Ectodermal cell (in vitro differentiated cells): ENCODE measurements at regions not wholly inside any gene's neighbourhood (a gene's known extent, or its start where the extent isn't known, plus 50 kb on each side); places are given as distances from the start of the nearest gene placed in this dataset.

ENCODE experiments used
- H3K27ac ChIP-seq: 2 replicates; pipeline ENCODE4 v1.7.0; 2013; ENCODE audit warnings: mild to moderate bottlenecking, low read depth, low read length; ENCODE audit not compliant: insufficient read depth, poor library complexity, severe bottlenecking
- H3K27me3 ChIP-seq: 2 replicates; pipeline ENCODE4 v1.7.0; 2013; ENCODE audit warnings: mild to moderate bottlenecking, low read length; ENCODE audit not compliant: insufficient read depth, control insufficient read depth, poor library complexity, severe bottlenecking
- H3K36me3 ChIP-seq: one replicate; pipeline ENCODE4 v1.7.0; 2013; ENCODE audit warnings: low read length; ENCODE audit not compliant: control insufficient read depth, insufficient read depth
- H3K4me1 ChIP-seq: one replicate; pipeline ENCODE4 v1.7.0; 2013; ENCODE audit warnings: low read length; ENCODE audit not compliant: control insufficient read depth, insufficient read depth
- H3K4me3 ChIP-seq: 2 replicates; pipeline ENCODE4 v1.7.0; 2013; ENCODE audit warnings: low read depth, low read length, control low read depth; ENCODE audit not compliant: insufficient read depth
- H3K9me3 ChIP-seq: 2 replicates; pipeline ENCODE4 v1.7.0; 2013; ENCODE audit warnings: mild to moderate bottlenecking, low read length, moderate library complexity; ENCODE audit not compliant: control insufficient read depth
- WGBS, 2 experiments: methylation state at CpG; one replicate each; pipeline ENCODE4 v1.1.7; 2013; ENCODE audit warnings: missing lambda C conversion rate in 2 of 2; 5-methylcytosine and 5-hydroxymethylcytosine counted together

GRCh38 chr20:7250337-7250736, 482.9 kb downstream of the BMP2 start:
- H3K27me3 ChIP-seq: no peaks in the 10 kb centered on the region
- no peak overlapping the region for H3K4me3 ChIP-seq
- H3K27ac ChIP-seq: no peak overlapping the region
- H3K36me3 ChIP-seq: no peaks in the 10 kb centered on the region
- no peaks in the 10 kb centered on the region for H3K4me1 ChIP-seq
- H3K9me3 ChIP-seq: no peaks in the 10 kb centered on the region
- WGBS, 2 experiments: 89 to 97% methylated on average over 2 of the region's 2 CpGs

- Histone ChIP-seq H3K36me3 (no peaks in the 10 kb centered on the region), H3K9me3 (no peaks in the 10 kb centered on the region), H3K27ac (no peak overlapping the region), H3K27me3 (no peaks in the 10 kb centered on the region), H3K4me1 (no peaks in the 10 kb centered on the region), H3K4me3 (no peak overlapping the region)
- 67 to 96% methylated on average over 1 to 2 of the region's 2 CpGs for whole genome bisulfite sequencing, 2 experiments
Observed at GRCh38 chr20:7257099-7257498, 489.6 kb downstream of the BMP2 start.

DNA sequence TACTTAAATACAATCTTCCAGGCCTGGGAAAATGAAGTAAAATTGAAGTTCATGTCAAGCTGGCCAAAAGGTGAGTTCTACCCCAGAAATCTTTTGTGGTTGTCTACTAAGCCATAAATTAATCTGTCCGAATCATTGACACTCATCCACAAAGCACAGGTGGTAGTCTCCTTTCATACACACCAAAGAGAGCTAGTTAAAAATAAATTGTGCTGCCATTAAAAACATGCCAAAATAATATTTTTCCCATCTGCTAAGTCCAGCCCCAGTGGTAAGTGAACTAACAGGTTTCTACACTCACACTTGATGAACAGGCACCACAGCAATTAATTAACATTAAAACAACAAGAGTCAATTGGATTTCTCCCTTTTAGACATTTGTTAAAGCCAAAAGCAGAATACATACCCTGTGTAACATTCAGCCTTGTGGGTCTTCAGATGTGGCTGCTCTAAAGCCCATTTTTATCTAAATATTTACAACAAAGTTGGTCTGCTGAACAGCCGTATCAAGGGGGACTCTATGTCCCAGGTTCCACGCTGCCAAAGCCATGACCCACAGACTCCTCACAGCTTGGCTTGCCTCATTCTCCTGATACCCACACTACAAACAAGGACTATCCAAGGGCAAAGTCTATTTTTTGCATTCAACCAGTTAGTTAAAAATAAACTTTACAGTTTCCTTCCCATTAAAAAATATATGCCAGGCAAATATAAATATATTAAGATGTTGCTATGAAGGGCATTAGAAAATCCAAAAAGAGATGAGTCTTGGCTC, 490.4 kb downstream of the BMP2 start:
- Histone ChIP-seq H3K27me3 (no peaks in the 10 kb centered on the region), H3K9me3 (no peaks in the 10 kb centered on the region), H3K36me3 (no peaks in the 10 kb centered on the region), H3K4me1 (no peaks in the 10 kb centered on the region), H3K27ac (no peak overlapping the region), H3K4me3 (no peak overlapping the region)
- 93 to 95% methylated on average over 3 of the region's 3 CpGs for WGBS, 2 experiments

DNA sequence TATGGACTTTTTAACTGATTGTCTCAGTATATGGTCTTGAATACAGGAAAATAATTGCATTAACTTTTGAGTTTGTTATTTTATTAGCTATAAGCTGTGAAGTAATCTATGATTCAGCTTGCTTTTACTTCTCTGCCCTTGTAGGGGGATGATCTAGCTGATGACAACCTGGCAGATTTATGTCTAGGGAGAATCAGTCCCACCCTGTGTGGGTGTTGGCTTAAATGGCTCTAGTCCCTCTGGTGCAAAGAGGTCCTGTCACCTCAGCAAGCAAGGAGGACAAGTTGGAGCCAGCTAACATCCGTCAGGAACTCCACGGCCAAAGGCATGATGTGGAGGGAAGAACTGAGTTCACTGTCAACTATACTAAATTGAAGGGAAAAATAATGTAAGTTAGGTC, 495.3 kb downstream of the BMP2 start:
- Histone ChIP-seq H3K4me3 (no peak overlapping the region), H3K4me1 (no peaks in the 10 kb centered on the region), H3K9me3 (no peaks in the 10 kb centered on the region), H3K36me3 (no peaks in the 10 kb centered on the region), H3K27ac (no peak overlapping the region), H3K27me3 (no peaks in the 10 kb centered on the region)
- WGBS, 2 experiments: 98 to 100% methylated on average over 2 of the region's 2 CpGs

DNA sequence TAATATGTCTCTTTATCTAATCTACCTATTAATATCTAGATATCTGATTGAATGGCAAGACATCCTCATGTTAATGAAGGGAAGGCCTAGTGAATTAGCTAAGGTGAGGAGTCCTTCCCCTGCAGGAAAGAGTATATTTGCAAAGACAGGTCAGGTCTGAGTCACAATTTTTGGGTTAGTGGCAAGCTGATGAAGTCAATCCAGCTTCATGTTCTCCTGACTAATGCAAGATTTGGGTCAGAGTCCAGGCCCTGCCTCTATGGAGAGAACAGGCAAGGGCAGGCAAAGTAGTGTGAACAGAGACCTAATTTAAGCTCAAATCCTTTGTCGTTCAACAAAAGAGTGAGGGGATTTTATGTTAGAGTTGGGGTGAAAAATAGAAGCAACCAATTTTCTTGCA, 496.7 kb downstream of the BMP2 start:
- Histone ChIP-seq H3K27me3 (no peaks in the 10 kb centered on the region), H3K36me3 (no peaks in the 10 kb centered on the region), H3K4me3 (no peak overlapping the region), H3K4me1 (no peaks in the 10 kb centered on the region), H3K27ac (no peak overlapping the region), H3K9me3 (no peaks in the 10 kb centered on the region)
- WGBS, 2 experiments: 94 to 95% methylated on average over 1 of the region's 1 CpG

DNA sequence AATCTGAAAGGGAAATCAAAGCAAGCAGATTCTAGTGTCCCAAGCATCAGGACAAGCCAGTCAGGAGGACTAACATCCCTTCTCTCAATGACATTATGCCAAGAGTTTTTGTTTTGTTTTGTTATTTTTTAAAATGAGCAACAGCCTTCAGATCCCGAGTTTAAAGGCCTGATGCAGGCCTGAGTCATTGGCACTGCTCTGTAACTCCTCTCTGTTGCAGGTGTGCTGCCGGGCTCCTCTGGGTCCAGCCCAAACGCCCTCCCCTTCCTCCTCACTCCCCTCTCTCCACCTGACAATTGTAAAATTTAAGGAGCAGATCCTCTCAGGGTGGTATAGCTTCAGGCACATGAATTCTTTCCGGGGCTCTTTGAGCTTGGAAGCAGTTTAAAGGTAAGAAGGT, 502.0 kb downstream of the BMP2 start:
- Histone ChIP-seq H3K36me3 (no peaks in the 10 kb centered on the region), H3K9me3 (no peaks in the 10 kb centered on the region), H3K4me3 (no peak overlapping the region), H3K27me3 (no peaks in the 10 kb centered on the region), H3K27ac (no peak overlapping the region), H3K4me1 (no peaks in the 10 kb centered on the region)
- WGBS, 2 experiments: 83 to 86% methylated on average over 4 of the region's 4 CpGs

DNA sequence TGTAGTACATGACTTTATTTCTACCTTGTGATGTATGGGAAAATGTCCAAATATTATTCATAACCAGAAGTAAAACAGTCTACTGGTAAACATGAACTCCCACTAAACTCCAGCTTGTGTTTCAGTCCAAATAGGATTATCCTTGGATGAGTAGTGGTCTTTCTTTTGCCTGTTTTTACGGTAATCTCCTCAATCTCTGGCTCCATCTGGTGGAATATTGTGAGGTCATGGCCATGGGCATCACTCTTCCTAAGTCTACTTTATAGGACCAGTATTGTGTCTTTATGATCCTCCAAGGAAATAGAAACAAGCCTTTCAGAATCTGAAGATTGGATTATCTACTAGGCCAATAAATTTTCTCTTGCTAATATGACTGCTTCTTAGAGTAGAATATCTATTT, 505.0 kb downstream of the BMP2 start:
- no peak overlapping the region for H3K4me3 ChIP-seq

GRCh38 chr20:7274870-7275269, 507.4 kb downstream of the BMP2 start:
- H3K36me3 ChIP-seq: no peaks in the 10 kb centered on the region
- H3K4me3 ChIP-seq: no peak overlapping the region
- no peaks in the 10 kb centered on the region for H3K4me1 ChIP-seq
- no peaks in the 10 kb centered on the region for H3K27me3 ChIP-seq
- H3K9me3 ChIP-seq: no peaks in the 10 kb centered on the region
- no peak overlapping the region for H3K27ac ChIP-seq

More for the DNA sequence above, 505.0 kb downstream of the BMP2 start:
- Histone ChIP-seq H3K27ac (no peak overlapping the region), H3K9me3 (no peaks in the 10 kb centered on the region), H3K27me3 (no peaks in the 10 kb centered on the region), H3K36me3 (no peaks in the 10 kb centered on the region), H3K4me1 (no peaks in the 10 kb centered on the region)
- 60 to 82% methylated on average over 1 of the region's 1 CpG for WGBS, 2 experiments

- Histone ChIP-seq H3K27me3 (no peaks in the 10 kb centered on the region), H3K27ac (no peak overlapping the region), H3K4me1 (no peaks in the 10 kb centered on the region), H3K36me3 (no peaks in the 10 kb centered on the region), H3K9me3 (no peaks in the 10 kb centered on the region), H3K4me3 (no peak overlapping the region)
- 91 to 96% methylated on average over 3 of the region's 3 CpGs for WGBS, 2 experiments
Observed at GRCh38 chr20:7275645-7276237, 508.3 kb downstream of the BMP2 start.

DNA sequence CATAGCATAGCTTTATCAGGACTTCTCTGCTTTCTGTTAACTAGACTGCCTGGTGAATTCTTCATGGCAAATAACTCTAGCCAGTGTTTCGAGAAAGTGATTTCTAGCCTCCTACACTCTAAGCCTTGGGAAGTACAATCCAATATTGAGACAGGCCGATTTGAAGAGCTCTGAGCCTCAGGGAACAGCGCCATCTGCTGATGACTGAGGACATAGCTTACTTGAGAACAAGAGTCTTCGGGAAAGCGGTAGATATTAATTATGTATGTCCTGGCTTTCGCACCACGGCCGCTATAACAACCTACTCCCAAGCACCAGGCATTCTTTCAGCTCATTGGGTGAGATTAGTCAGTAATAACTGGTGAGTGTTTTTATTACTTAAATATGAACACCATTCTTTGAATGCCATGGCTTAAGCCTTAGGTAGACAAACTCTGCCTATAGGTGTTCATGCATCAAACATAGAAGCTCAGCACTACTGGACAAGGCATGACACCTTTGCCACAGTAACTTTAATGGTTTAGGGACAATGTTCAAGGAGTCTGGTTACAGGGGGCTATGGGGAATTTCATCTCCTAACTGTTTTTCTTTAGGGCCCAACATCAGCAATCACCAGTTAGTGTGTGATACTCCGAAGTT, 518.6 kb downstream of the BMP2 start:
- H3K36me3 ChIP-seq: no peaks in the 10 kb centered on the region
- no peaks in the 10 kb centered on the region for H3K4me1 ChIP-seq
- no peak overlapping the region for H3K4me3 ChIP-seq
- H3K9me3 ChIP-seq: no peaks in the 10 kb centered on the region
- H3K27me3 ChIP-seq: no peaks in the 10 kb centered on the region
- H3K27ac ChIP-seq: no peak overlapping the region
- 45 to 52% methylated on average over 6 of the region's 9 CpGs for WGBS, 2 experiments
